Keratinocyte (primary cell): ENCODE measurements at regions not wholly inside any gene's neighbourhood (a gene's known extent, or its start where the extent isn't known, plus 50 kb on each side); places are given as distances from the start of the nearest gene placed in this dataset.

Experiments used
- CTCF ChIP-seq, 3 experiments: IDR thresholded peaks in 1 of 3; conservative IDR thresholded peaks in 1 of 3; optimal IDR thresholded peaks in 1 of 3; 2 replicates in 2 of 3; 3 replicates in 1 of 3; pipeline versions ENCODE3 to v1.5.1; 2011; ENCODE audit warnings: low read length in 3 of 3, mild to moderate bottlenecking in 3 of 3, moderate library complexity in 2 of 3, control low read depth in 1 of 3, inconsistent platforms in 1 of 3; ENCODE audit not compliant: insufficient read depth in 2 of 3; ENCODE audit errors: extremely low read depth in 1 of 3
- EZH2 ChIP-seq: IDR thresholded peaks from one replicate; pipeline ENCODE4 v1.6.1; 2012; ENCODE audit warnings: inconsistent platforms, mild to moderate bottlenecking, low read length, moderate library complexity

GRCh38 chr4:20041839-20042407 is 209.8 kb upstream of the SLIT2 start:
- TF ChIP-seq CTCF (optimal IDR thresholded peaks at IDR 0.05 in 1 of 3, IDR thresholded peaks at IDR 0.05 in 1 of 3, conservative IDR thresholded peaks at IDR 0.05 in 1 of 3; ENCODE audit: extremely low read depth in 1 of 3, insufficient read depth in 2 of 3, low read length in 3 of 3) (no peak), EZH2 (no peak)
